ENCODE measurements at regions not wholly inside any gene's neighbourhood (a gene's known extent, or its start where the extent isn't known, plus 50 kb on each side); places are given as distances from the start of the nearest gene placed in this dataset.

GRCh38 chr5:130884023-130884422 lies 281.0 kb downstream of the HINT1 start (continued):
- TF ChIP-seq, protein P1, sequence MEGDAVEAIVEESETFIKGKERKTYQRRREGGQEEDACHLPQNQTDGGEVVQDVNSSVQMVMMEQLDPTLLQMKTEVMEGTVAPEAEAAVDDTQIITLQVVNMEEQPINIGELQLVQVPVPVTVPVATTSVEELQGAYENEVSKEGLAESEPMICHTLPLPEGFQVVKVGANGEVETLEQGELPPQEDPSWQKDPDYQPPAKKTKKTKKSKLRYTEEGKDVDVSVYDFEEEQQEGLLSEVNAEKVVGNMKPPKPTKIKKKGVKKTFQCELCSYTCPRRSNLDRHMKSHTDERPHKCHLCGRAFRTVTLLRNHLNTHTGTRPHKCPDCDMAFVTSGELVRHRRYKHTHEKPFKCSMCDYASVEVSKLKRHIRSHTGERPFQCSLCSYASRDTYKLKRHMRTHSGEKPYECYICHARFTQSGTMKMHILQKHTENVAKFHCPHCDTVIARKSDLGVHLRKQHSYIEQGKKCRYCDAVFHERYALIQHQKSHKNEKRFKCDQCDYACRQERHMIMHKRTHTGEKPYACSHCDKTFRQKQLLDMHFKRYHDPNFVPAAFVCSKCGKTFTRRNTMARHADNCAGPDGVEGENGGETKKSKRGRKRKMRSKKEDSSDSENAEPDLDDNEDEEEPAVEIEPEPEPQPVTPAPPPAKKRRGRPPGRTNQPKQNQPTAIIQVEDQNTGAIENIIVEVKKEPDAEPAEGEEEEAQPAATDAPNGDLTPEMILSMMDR (IDR thresholded peaks at IDR 0.05): no peak

DNA sequence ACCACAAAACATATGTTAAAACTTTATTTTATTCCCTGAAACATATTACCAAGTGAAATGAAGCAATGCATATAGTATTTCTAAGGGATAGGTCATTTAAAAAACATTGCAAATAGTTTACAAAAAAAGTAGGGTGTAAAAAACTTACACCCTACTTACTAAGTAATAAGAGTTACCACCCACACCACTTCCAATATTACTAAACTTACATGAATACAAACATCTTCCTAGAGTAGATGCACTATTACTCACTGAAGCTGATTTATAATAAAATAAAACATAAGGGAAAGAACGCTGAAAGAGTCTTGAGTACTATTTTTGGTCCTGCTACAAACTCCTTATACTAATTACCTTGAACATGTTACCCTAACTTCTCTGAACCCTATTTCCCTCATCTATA lies 289.4 kb downstream of the HINT1 start:
- Histone ChIP-seq H3K4me2 (no peak overlapping the region), H3K4me3 (ENCODE audit: low read depth in 2 of 2, low read length in 1 of 2) (no peak overlapping the region), H3K79me2 (ENCODE audit: insufficient read depth) (no peaks in the 10 kb centered on the region), H2AFZ (ENCODE audit: low read depth) (no peak overlapping the region), H3K27ac (ENCODE audit: low read depth in 2 of 2, low read length in 1 of 2) (no peak overlapping the region), H3K9ac (no peak overlapping the region), H3F3A (replicated peaks; ENCODE audit: insufficient read depth) (no peaks in the 10 kb centered on the region), H4K20me1 (ENCODE audit: insufficient read depth) (no peaks in the 10 kb centered on the region), H3K9me3 (no peaks in the 10 kb centered on the region), H3K27me3 (ENCODE audit: insufficient read depth) (no peaks in the 10 kb centered on the region), H3K36me3 (replicated peaks in 1 of 2; ENCODE audit: control insufficient read depth in 1 of 2, insufficient read depth in 2 of 2, low read length in 1 of 2) (no peaks in the 10 kb centered on the region), H3K4me1 (ENCODE audit: control insufficient read depth in 1 of 2, insufficient read depth in 2 of 2, low read depth in 1 of 2, low read length in 1 of 2) (no peaks in the 10 kb centered on the region), H3K9me2 (no peaks in the 10 kb centered on the region)
- ChIA-PET POLR2A (no interaction called here), CTCF (interaction anchor here (1.2 kb wide), 1 partner anchor 17 kb away, joined by 3 read pairs; no protein-coding TSS in a partner anchor)
- TF ChIP-seq PBX3 (IDR thresholded peaks at IDR 0.05) (no peak), SIN3A (IDR thresholded peaks at IDR 0.05; ENCODE audit: borderline replicate concordance, low read depth, low read length) (no peak), EP300 (IDR thresholded peaks at IDR 0.05; ENCODE audit: borderline replicate concordance in 1 of 2, low read depth in 1 of 2, low read length in 1 of 2) (no peak), POLR2AphosphoS5 (IDR thresholded peaks at IDR 0.05; ENCODE audit: low read depth, low read length) (no peak), RXRA (IDR thresholded peaks at IDR 0.05; ENCODE audit: borderline replicate concordance, low read depth) (no peak), TEAD4 (IDR thresholded peaks at IDR 0.05; ENCODE audit: borderline replicate concordance, insufficient read depth) (no peak), MEF2A (IDR thresholded peaks at IDR 0.05; ENCODE audit: borderline replicate concordance, low read depth) (no peak), FOSL2 (IDR thresholded peaks at IDR 0.05; ENCODE audit: borderline replicate concordance, low read depth) (no peak), MXI1 (IDR thresholded peaks at IDR 0.05; ENCODE audit: low read depth, low read length) (no peak), ZBTB33 (IDR thresholded peaks at IDR 0.05; ENCODE audit: borderline replicate concordance, low read depth) (no peak), TAF1 (IDR thresholded peaks at IDR 0.05; ENCODE audit: borderline replicate concordance, low read depth, low read length) (no peak), JUND (IDR thresholded peaks at IDR 0.05) (no peak), GABPA (IDR thresholded peaks at IDR 0.05; ENCODE audit: low read depth) (no peak), NFIC (IDR thresholded peaks at IDR 0.05; ENCODE audit: borderline replicate concordance) (no peak)
- TF ChIP-seq, protein P2, sequence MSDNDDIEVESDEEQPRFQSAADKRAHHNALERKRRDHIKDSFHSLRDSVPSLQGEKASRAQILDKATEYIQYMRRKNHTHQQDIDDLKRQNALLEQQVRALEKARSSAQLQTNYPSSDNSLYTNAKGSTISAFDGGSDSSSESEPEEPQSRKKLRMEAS (IDR thresholded peaks at IDR 0.05; ENCODE audit: low read depth): no peak
- TF ChIP-seq, protein P3, sequence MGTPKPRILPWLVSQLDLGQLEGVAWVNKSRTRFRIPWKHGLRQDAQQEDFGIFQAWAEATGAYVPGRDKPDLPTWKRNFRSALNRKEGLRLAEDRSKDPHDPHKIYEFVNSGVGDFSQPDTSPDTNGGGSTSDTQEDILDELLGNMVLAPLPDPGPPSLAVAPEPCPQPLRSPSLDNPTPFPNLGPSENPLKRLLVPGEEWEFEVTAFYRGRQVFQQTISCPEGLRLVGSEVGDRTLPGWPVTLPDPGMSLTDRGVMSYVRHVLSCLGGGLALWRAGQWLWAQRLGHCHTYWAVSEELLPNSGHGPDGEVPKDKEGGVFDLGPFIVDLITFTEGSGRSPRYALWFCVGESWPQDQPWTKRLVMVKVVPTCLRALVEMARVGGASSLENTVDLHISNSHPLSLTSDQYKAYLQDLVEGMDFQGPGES (IDR thresholded peaks at IDR 0.05; ENCODE audit: low read depth, low read length): no peak
- TF ChIP-seq, protein P4, sequence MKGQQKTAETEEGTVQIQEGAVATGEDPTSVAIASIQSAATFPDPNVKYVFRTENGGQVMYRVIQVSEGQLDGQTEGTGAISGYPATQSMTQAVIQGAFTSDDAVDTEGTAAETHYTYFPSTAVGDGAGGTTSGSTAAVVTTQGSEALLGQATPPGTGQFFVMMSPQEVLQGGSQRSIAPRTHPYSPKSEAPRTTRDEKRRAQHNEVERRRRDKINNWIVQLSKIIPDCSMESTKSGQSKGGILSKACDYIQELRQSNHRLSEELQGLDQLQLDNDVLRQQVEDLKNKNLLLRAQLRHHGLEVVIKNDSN (IDR thresholded peaks at IDR 0.05; ENCODE audit: borderline replicate concordance, low read depth): no peak
- 6% methylated on average over 1 of the region's 1 CpG for WGBS (ENCODE audit: low lambda C conversion rate)
- DNase-seq: no peak
